SU-DHL-6 (cell line): ENCODE measurements at regions not wholly inside any gene's neighbourhood (a gene's known extent, or its start where the extent isn't known, plus 50 kb on each side); places are given as distances from the start of the nearest gene placed in this dataset.

Source experiments
- H2AFZ ChIP-seq: fragments of 200-600 bp; sonication (generic); 2 replicates; pipeline ENCODE4 v1.6.1; 2014; ENCODE audit warnings: low read depth, mild to moderate bottlenecking, moderate library complexity, mixed read lengths, antibody characterized with exemption, low read length; ENCODE audit not compliant: severe bottlenecking
- H3F3A ChIP-seq: fragments of 200-600 bp; shearing (Covaris generic); 2 replicates; pipeline ENCODE4 v1.6.0; 2016; ENCODE audit warnings: antibody characterized with exemption, mild to moderate bottlenecking; ENCODE audit not compliant: insufficient read depth
- H3K27ac ChIP-seq: fragments of 200-600 bp; sonication (generic); 2 replicates; pipeline ENCODE4 v1.5.1; 2016; ENCODE audit warnings: low read depth, mild to moderate bottlenecking, low read length, moderate library complexity, mixed read lengths
- H3K27me3 ChIP-seq: fragments of 200-600 bp; sonication (generic), shearing (Covaris generic); 2 replicates; pipeline ENCODE4 v1.6.0; 2014; ENCODE audit warnings: mild to moderate bottlenecking, low read length
- H3K36me3 ChIP-seq: fragments of 200-600 bp; sonication (generic); 2 replicates; pipeline ENCODE4 v1.6.1; 2014; ENCODE audit warnings: mild to moderate bottlenecking, low read length, mixed read lengths
- H3K4me2 ChIP-seq: fragments of 300-600, 200-600 bp; shearing (Covaris generic), sonication (generic); 2 replicates; pipeline ENCODE4 v1.6.0; 2014; ENCODE audit warnings: low read length, low read depth, mild to moderate bottlenecking; ENCODE audit not compliant: poor library complexity, severe bottlenecking
- H3K4me3 ChIP-seq: fragments of 200-600 bp; sonication (generic); 2 replicates; pipeline ENCODE4 v1.5.1; 2014; ENCODE audit warnings: antibody characterized with exemption, low read length, mild to moderate bottlenecking, mixed read lengths; ENCODE audit not compliant: insufficient read depth, poor library complexity, severe bottlenecking
- H3K79me2 ChIP-seq: fragments of 200-600 bp; sonication (generic); 2 replicates; pipeline ENCODE4 v1.6.1; 2014; ENCODE audit warnings: mild to moderate bottlenecking, low read length, moderate library complexity; ENCODE audit not compliant: insufficient read depth
- H3K9ac ChIP-seq: fragments of 200-600 bp; sonication (generic); 2 replicates; pipeline ENCODE4 v1.7.0; 2014; ENCODE audit warnings: mild to moderate bottlenecking, low read length
- H3K9me2 ChIP-seq: fragments of 200-600 bp; sonication (generic); replicated peaks from 2 replicates; pipeline ENCODE4 v1.6.1; 2014; ENCODE audit warnings: low read length; ENCODE audit not compliant: insufficient read depth
- H3K9me3 ChIP-seq: fragments of 200-600 bp; sonication (generic); 2 replicates; pipeline ENCODE4 v1.6.1; 2014; ENCODE audit warnings: low read length, mixed read lengths; ENCODE audit not compliant: insufficient read depth
- H4K20me1 ChIP-seq: fragments of 200-600 bp; sonication (generic); 2 replicates; pipeline ENCODE4 v1.6.1; 2014; ENCODE audit warnings: low read depth, mild to moderate bottlenecking, antibody characterized with exemption, low read length, moderate library complexity, mixed read lengths
- EZH2phosphoT487 ChIP-seq: fragments of 200-600 bp; sonication (generic), shearing (Covaris generic); conservative IDR thresholded peaks from 2 replicates; pipeline ENCODE4 v1.6.1; 2018; ENCODE audit warnings: mild to moderate bottlenecking, antibody characterized with exemption, low read length, moderate library complexity, mixed read lengths
- TF ChIP-seq, protein P1 (sequence below): fragments of 200-600 bp; sonication (generic); IDR thresholded peaks from one replicate; pipeline ENCODE4 v1.5.1; 2017; ENCODE audit warnings: antibody characterized with exemption, mild to moderate bottlenecking, low read length, moderate library complexity; ENCODE audit not compliant: insufficient read depth, poor library complexity, severe bottlenecking

DNA sequence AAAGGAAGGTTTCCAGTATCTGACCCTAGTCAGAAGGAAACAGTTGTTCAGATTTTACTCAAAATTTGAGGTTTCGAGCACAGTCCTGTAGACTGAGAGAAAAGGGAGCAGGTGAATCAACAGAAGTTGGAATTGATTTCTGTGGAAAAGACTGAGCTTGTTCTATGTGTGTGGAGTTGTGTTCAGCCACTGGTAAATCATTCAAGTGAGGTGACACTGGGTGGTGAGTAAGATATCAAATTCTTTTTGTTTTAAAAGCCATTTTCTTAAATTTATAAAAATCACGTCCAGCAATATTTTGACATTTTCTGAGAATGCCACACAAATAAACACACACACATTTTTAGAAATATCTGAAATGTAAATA is 165.1 kb downstream of the HGF start:
- H2AFZ ChIP-seq, result no peak overlapping the region
- no peaks in the 10 kb centered on the region for H3K36me3 ChIP-seq
- TF ChIP-seq EZH2phosphoT487, result no peak
- TF ChIP-seq, protein P1, sequence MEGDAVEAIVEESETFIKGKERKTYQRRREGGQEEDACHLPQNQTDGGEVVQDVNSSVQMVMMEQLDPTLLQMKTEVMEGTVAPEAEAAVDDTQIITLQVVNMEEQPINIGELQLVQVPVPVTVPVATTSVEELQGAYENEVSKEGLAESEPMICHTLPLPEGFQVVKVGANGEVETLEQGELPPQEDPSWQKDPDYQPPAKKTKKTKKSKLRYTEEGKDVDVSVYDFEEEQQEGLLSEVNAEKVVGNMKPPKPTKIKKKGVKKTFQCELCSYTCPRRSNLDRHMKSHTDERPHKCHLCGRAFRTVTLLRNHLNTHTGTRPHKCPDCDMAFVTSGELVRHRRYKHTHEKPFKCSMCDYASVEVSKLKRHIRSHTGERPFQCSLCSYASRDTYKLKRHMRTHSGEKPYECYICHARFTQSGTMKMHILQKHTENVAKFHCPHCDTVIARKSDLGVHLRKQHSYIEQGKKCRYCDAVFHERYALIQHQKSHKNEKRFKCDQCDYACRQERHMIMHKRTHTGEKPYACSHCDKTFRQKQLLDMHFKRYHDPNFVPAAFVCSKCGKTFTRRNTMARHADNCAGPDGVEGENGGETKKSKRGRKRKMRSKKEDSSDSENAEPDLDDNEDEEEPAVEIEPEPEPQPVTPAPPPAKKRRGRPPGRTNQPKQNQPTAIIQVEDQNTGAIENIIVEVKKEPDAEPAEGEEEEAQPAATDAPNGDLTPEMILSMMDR, result no peak
- H3K9me2 ChIP-seq, result no peaks in the 10 kb centered on the region
- H3K4me3 ChIP-seq, result no peak overlapping the region
- H3K9me3 ChIP-seq, result no peaks in the 10 kb centered on the region
- no peaks in the 10 kb centered on the region for H3K27me3 ChIP-seq
- no peaks in the 10 kb centered on the region for H3F3A ChIP-seq
- H3K27ac ChIP-seq, result no peak overlapping the region
- no peaks in the 10 kb centered on the region for H4K20me1 ChIP-seq
- no peak overlapping the region for H3K4me2 ChIP-seq
- H3K9ac ChIP-seq, result no peak overlapping the region
- no peaks in the 10 kb centered on the region for H3K79me2 ChIP-seq

DNA sequence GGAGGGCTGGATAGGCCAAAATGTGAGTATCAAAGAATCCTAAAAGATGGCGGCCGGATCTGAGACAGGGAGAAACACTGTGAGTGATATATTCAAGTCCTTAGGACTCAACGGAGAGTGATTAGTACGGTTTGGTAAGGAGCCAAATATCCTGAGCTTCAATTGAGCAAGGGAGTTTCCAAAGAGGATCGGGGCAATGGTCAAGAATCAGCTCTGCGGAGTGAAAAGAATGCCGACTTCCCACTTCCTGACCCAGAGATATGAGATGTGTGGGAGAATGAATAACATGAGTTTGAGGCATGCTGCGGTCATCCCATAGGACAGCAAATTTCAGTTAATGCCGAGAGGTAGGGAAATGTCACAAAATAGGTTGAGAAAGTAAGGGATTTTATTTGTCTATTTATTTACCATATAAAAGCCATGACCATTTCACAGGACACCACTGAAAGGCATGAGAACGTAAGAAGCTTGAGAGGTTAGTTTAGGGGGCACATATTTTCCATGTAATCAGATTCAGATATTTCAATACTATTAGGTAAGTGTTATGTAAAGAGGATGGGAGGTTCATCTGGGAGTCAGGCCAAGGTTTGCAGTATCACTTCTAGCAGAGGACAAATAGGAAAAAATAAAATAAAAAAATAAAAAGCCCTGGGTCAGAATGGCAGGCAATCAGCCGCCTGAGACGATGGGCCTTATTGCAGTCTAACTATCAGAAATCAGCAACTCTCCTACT is 165.6 kb downstream of the HGF start:
- no peaks in the 10 kb centered on the region for H3F3A ChIP-seq
- no peaks in the 10 kb centered on the region for H3K9me2 ChIP-seq
- TF ChIP-seq, protein P1, result no peak
- TF ChIP-seq EZH2phosphoT487, result no peak
- no peaks in the 10 kb centered on the region for H3K27me3 ChIP-seq
- no peaks in the 10 kb centered on the region for H3K36me3 ChIP-seq
- H3K9me3 ChIP-seq, result no peaks in the 10 kb centered on the region
- no peak overlapping the region for H3K4me3 ChIP-seq
- no peak overlapping the region for H3K27ac ChIP-seq
- H3K4me2 ChIP-seq, result no peak overlapping the region
- H4K20me1 ChIP-seq, result no peaks in the 10 kb centered on the region
- no peak overlapping the region for H3K9ac ChIP-seq
- H3K79me2 ChIP-seq, result no peaks in the 10 kb centered on the region
- H2AFZ ChIP-seq, result no peak overlapping the region

DNA sequence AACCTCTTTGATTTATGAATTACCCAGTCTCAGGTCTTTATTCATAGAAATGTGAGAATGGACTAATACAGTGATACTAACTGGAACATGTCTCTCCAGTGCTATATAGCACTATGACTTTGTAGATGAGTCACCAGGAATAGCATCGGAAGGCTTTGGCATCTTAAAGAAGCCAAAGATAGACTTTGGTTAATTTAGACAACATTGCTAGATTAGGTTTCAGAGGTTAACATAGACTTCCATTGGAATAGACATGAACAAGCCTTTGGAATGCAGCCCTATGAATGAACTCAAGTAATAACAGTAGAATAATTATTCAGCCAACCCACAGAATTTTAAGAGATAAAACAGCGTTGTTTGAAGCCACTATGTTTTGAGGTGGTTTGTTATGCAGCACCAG is 169.2 kb downstream of the HGF start:
- Histone ChIP-seq H3K4me3 (no peak overlapping the region), H3K79me2 (no peaks in the 10 kb centered on the region)

More for the DNA sequence above, 169.2 kb downstream of the HGF start:
- TF ChIP-seq, protein P1, result no peak
- no peak for TF ChIP-seq EZH2phosphoT487
- no peak overlapping the region for H3K9ac ChIP-seq
- H3K4me2 ChIP-seq, result no peak overlapping the region
- no peaks in the 10 kb centered on the region for H3K9me2 ChIP-seq
- H3K27me3 ChIP-seq, result no peaks in the 10 kb centered on the region
- H3K36me3 ChIP-seq, result no peaks in the 10 kb centered on the region; the same call in 1 of the 2 replicates
- no peak overlapping the region for H3K27ac ChIP-seq
- no peaks in the 10 kb centered on the region for H3F3A ChIP-seq
- no peaks in the 10 kb centered on the region for H4K20me1 ChIP-seq
- H3K9me3 ChIP-seq, result no peaks in the 10 kb centered on the region
- no peak overlapping the region for H2AFZ ChIP-seq
